Loucy (cell line): ENCODE measurements at regions not wholly inside any gene's neighbourhood (a gene's known extent, or its start where the extent isn't known, plus 50 kb on each side); places are given as distances from the start of the nearest gene placed in this dataset.

Experiments used
- H2AFZ ChIP-seq: fragments of 200-600 bp; sonication (generic); 2 replicates; pipeline ENCODE4 v1.6.0; 2016; ENCODE audit warnings: antibody characterized with exemption, mild to moderate bottlenecking, low read length, moderate library complexity
- H3F3A ChIP-seq: fragments of 200-600 bp; 2 replicates; pipeline ENCODE4 v1.6.0; 2016; ENCODE audit warnings: antibody characterized with exemption, low read depth, mild to moderate bottlenecking
- H3K27me3 ChIP-seq: fragments of 200-600 bp; sonication (generic); 2 replicates; pipeline ENCODE4 v1.6.1; 2014; ENCODE audit warnings: low read length, mild to moderate bottlenecking; ENCODE audit not compliant: insufficient read depth, poor library complexity, severe bottlenecking
- H3K36me3 ChIP-seq: fragments of 200-600 bp; sonication (generic); 2 replicates; pipeline ENCODE4 v1.6.1; 2016; ENCODE audit warnings: low read length; ENCODE audit not compliant: insufficient read depth
- H3K4me1 ChIP-seq: fragments of 200-600 bp; sonication (generic); 2 replicates; pipeline ENCODE4 v1.5.1; 2014; ENCODE audit warnings: low read length, mild to moderate bottlenecking; ENCODE audit not compliant: insufficient read depth, poor library complexity, severe bottlenecking
- H3K4me2 ChIP-seq: fragments of 200-600 bp; sonication (generic); 2 replicates; pipeline ENCODE4 v1.6.0; 2014; ENCODE audit warnings: antibody characterized with exemption, low read length, low read depth, mild to moderate bottlenecking; ENCODE audit not compliant: poor library complexity, severe bottlenecking
- H3K4me3 ChIP-seq: fragments of 200-600 bp; sonication (generic); 2 replicates; pipeline ENCODE4 v1.5.1; 2014; ENCODE audit warnings: low read length, mild to moderate bottlenecking, mixed read lengths; ENCODE audit not compliant: poor library complexity, severe bottlenecking
- H3K79me2 ChIP-seq: fragments of 200-600 bp; sonication (generic); 2 replicates; pipeline ENCODE4 v1.6.1; 2014; ENCODE audit warnings: low read length; ENCODE audit not compliant: insufficient read depth
- H3K9ac ChIP-seq: fragments of 200-600 bp; sonication (generic); 2 replicates; pipeline ENCODE4 v1.6.0; 2014; ENCODE audit warnings: mild to moderate bottlenecking, low read depth, low read length, moderate library complexity; ENCODE audit not compliant: poor library complexity, severe bottlenecking
- H3K9me2 ChIP-seq: fragments of 200-600 bp; sonication (generic); replicated peaks from 2 replicates; pipeline ENCODE4 v1.6.1; 2016; ENCODE audit warnings: low read depth, low read length, mixed read lengths
- H3K9me3 ChIP-seq: fragments of 200-600 bp; sonication (generic); 2 replicates; pipeline ENCODE4 v1.6.1; 2014; ENCODE audit warnings: mild to moderate bottlenecking, antibody characterized with exemption, low read length, low read depth; ENCODE audit not compliant: insufficient read depth
- H4K20me1 ChIP-seq: fragments of 200-600 bp; sonication (generic); 2 replicates; pipeline ENCODE4 v1.6.0; 2014; ENCODE audit warnings: antibody characterized with exemption, low read length, mild to moderate bottlenecking; ENCODE audit not compliant: insufficient read depth, poor library complexity, severe bottlenecking
- EZH2phosphoT487 ChIP-seq: fragments of 200-600 bp; IDR thresholded peaks from 2 replicates; pipeline ENCODE4 v1.6.1; 2018; ENCODE audit warnings: antibody characterized with exemption, mild to moderate bottlenecking, moderate library complexity, borderline replicate concordance
- TF ChIP-seq, protein P1 (sequence below): fragments of 200-600 bp; sonication (generic); conservative IDR thresholded peaks from 2 replicates; pipeline ENCODE4 v1.5.1; 2014; ENCODE audit warnings: mild to moderate bottlenecking, antibody characterized with exemption, low read length

DNA sequence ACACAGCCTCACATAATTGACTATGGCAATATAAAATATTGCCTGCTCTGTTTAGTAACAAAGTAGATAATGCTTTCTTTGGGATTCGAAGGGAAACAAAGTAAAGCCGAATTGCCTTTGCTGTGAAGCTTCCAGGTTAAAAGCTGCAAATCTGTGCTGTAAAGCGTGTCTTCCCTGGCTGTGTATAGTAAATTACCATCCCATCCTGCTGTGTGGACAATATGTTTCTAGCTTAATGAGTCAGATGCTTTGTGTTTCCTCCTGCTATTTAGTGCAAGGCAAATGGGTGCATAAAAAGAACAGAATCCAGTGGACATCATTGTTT lies 265.1 kb downstream of the SOCS6 start:
- no peak overlapping the region for H3K4me2 ChIP-seq

DNA sequence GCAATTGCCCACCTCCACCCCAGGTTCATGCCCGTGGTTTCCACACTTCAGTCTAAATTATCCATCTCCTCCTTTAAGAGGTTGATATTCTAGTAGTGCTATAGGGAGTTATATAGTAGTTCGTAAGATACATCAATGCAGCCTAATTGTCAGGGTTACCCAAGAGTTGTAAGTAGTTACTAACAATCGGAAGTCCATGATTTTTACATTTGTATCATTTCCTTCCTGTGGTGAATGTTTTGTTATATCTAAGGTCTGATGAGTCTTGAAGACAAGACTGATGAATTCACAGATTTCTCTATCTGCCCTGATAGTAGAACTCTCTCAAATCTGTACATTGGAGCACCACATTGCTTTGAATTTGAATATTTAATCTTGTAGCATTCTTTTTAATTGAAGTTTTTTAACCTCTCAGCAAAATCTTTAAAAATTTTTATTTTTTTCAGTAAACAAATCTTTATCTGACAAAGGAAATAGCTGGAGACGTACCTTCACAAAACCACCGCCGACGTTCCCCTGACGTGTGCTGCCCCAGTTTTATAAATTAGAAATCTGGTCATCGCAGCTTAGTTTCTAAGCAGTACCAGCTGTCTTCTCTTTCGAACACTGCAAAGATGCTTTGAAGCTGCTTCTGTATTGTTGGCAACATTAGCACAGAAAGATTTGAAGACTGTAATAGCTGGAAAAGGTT lies 264.5 kb downstream of the SOCS6 start:
- no peaks in the 10 kb centered on the region for H3F3A ChIP-seq
- H2AFZ ChIP-seq = no peak overlapping the region
- no peaks in the 10 kb centered on the region for H4K20me1 ChIP-seq
- H3K4me3 ChIP-seq = no peak overlapping the region
- H3K9ac ChIP-seq = no peak overlapping the region
- no peaks in the 10 kb centered on the region for H3K9me3 ChIP-seq
- H3K4me2 ChIP-seq = no peak overlapping the region
- H3K9me2 ChIP-seq = no peaks in the 10 kb centered on the region
- no peak for TF ChIP-seq EZH2phosphoT487
- TF ChIP-seq, protein P1, sequence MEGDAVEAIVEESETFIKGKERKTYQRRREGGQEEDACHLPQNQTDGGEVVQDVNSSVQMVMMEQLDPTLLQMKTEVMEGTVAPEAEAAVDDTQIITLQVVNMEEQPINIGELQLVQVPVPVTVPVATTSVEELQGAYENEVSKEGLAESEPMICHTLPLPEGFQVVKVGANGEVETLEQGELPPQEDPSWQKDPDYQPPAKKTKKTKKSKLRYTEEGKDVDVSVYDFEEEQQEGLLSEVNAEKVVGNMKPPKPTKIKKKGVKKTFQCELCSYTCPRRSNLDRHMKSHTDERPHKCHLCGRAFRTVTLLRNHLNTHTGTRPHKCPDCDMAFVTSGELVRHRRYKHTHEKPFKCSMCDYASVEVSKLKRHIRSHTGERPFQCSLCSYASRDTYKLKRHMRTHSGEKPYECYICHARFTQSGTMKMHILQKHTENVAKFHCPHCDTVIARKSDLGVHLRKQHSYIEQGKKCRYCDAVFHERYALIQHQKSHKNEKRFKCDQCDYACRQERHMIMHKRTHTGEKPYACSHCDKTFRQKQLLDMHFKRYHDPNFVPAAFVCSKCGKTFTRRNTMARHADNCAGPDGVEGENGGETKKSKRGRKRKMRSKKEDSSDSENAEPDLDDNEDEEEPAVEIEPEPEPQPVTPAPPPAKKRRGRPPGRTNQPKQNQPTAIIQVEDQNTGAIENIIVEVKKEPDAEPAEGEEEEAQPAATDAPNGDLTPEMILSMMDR = no peak
- H3K4me1 ChIP-seq = no peaks in the 10 kb centered on the region
- no peaks in the 10 kb centered on the region for H3K79me2 ChIP-seq
- no peaks in the 10 kb centered on the region for H3K27me3 ChIP-seq
- no peaks in the 10 kb centered on the region for H3K36me3 ChIP-seq

More for the DNA sequence above, 265.1 kb downstream of the SOCS6 start:
- H4K20me1 ChIP-seq = no peaks in the 10 kb centered on the region
- no peaks in the 10 kb centered on the region for H3K9me3 ChIP-seq
- no peaks in the 10 kb centered on the region for H3K27me3 ChIP-seq
- H3K4me3 ChIP-seq = no peak overlapping the region
- no peaks in the 10 kb centered on the region for H3K4me1 ChIP-seq
- H3K36me3 ChIP-seq = no peaks in the 10 kb centered on the region
- H3F3A ChIP-seq = no peaks in the 10 kb centered on the region
- no peak overlapping the region for H3K9ac ChIP-seq
- TF ChIP-seq, protein P1 = no peak
- no peak for TF ChIP-seq EZH2phosphoT487
- H3K79me2 ChIP-seq = no peaks in the 10 kb centered on the region
- no peak overlapping the region for H2AFZ ChIP-seq
- H3K9me2 ChIP-seq = no peaks in the 10 kb centered on the region

DNA sequence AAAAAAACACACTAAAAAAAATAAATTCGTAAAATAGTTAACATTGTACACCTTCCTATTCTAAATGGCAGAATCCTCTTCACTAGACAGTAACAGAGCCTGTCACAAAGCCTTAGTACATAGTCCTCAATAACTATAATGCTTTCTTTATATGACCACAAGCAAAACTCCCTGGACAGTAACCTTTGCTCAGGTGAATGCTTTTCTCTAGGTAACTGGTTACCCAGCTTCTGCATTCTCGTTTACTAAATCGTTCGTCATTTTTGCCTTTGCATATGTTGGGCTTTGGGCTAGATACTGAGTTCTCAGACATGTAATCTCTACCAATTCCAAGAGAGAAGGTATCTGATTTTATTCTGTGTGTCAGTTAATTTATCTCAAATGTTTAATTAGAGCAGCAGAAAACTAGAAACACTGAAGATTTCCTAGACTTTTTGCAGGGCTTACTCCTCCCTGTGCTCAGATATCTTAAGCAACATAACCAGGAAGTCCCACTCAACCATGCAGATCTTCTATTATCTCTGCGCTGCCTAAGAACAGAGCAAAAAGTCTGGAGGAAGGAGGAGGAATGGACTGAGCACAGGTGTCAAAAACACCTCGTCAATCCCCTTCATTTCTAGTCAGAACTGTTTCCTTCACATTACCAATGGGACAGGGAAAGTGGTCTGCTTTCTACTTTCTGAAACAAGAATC lies 247.7 kb downstream of the SOCS6 start:
- Histone ChIP-seq H3K9me2 (no peaks in the 10 kb centered on the region), H3K4me1 (no peaks in the 10 kb centered on the region), H3F3A (no peaks in the 10 kb centered on the region), H2AFZ (no peak overlapping the region), H3K79me2 (no peaks in the 10 kb centered on the region), H3K36me3 (no peaks in the 10 kb centered on the region), H3K4me3 (no peak overlapping the region), H3K9ac (no peak overlapping the region), H3K4me2 (no peak overlapping the region), H4K20me1 (no peaks in the 10 kb centered on the region), H3K9me3 (no peaks in the 10 kb centered on the region), H3K27me3 (no peaks in the 10 kb centered on the region)
- TF ChIP-seq, protein P1 = no peak
- no peak for TF ChIP-seq EZH2phosphoT487
